ENCODE measurements at regions not wholly inside any gene's neighbourhood (a gene's known extent, or its start where the extent isn't known, plus 50 kb on each side); places are given as distances from the start of the nearest gene placed in this dataset.

GRCh38 chrX:104432321-104432720 is 133.7 kb upstream of the IL1RAPL2 start:
- Histone ChIP-seq H3K18ac (ENCODE audit: low read depth, low read length) (no peak overlapping the region), H4K5ac (ENCODE audit: low read depth, low read length) (no peak overlapping the region), H3K23ac (ENCODE audit: low read depth, low read length) (no peak overlapping the region), H4K91ac (ENCODE audit: insufficient read depth, low read depth, low read length) (no peak overlapping the region), H3K9me1 (ENCODE audit: insufficient read depth, low read length) (no peaks in the 10 kb centered on the region), H4K8ac (ENCODE audit: low read depth in 2 of 2, low read length in 2 of 2) (no peak overlapping the region), H3K9ac (ENCODE audit: low read depth, low read length) (no peak overlapping the region), H3K9me3 (ENCODE audit: control insufficient read depth, insufficient read depth, low read length) (no peaks in the 10 kb centered on the region), H2BK5ac (ENCODE audit: low read depth, low read length, poor library complexity, severe bottlenecking) (no peak overlapping the region), H3K79me1 (ENCODE audit: low read depth in 1 of 2, low read length in 2 of 2) (no peaks in the 10 kb centered on the region), H3K4me1 (ENCODE audit: control insufficient read depth, insufficient read depth, low read length) (no peaks in the 10 kb centered on the region), H3K14ac (replicated peaks; ENCODE audit: low read depth, low read length) (no peak overlapping the region), H3K27ac (ENCODE audit: insufficient read depth, low read length) (no peak overlapping the region), H2AK9ac (replicated peaks; ENCODE audit: low read depth, low read length, poor library complexity) (no peak overlapping the region), H2BK20ac (ENCODE audit: low read depth, low read length) (no peak overlapping the region), H2BK15ac (ENCODE audit: low read depth, low read length) (no peak overlapping the region), H4K20me1 (ENCODE audit: insufficient read depth, low read length) (no peaks in the 10 kb centered on the region), H3K4me3 (ENCODE audit: insufficient read depth, low read depth, low read length) (no peak overlapping the region), H3K27me3 (ENCODE audit: control insufficient read depth, insufficient read depth, low read length) (peaks cover 7% of the 10 kb centered on the region), H3K4ac (ENCODE audit: low read depth, low read length) (no peak overlapping the region), H2BK120ac (ENCODE audit: low read depth, low read length) (no peak overlapping the region), H3K56ac (ENCODE audit: extremely low read depth, insufficient read depth, low read length) (no peak overlapping the region), H3K36me3 (ENCODE audit: control insufficient read depth, insufficient read depth, low read length) (no peaks in the 10 kb centered on the region), H2AK5ac (ENCODE audit: low read depth, low read length) (no peak overlapping the region), H3K4me2 (ENCODE audit: low read depth, low read length) (no peak overlapping the region), H2AFZ (replicated peaks; ENCODE audit: low read length, poor library complexity) (no peak overlapping the region)
- TF ChIP-seq ELK1 (IDR thresholded peaks at IDR 0.05; ENCODE audit: borderline replicate concordance, low read depth, low read length) = no peak
- TF ChIP-seq SMC3 (IDR thresholded peaks at IDR 0.05; ENCODE audit: low read depth, low read length) = no peak
- TF ChIP-seq, protein P1, sequence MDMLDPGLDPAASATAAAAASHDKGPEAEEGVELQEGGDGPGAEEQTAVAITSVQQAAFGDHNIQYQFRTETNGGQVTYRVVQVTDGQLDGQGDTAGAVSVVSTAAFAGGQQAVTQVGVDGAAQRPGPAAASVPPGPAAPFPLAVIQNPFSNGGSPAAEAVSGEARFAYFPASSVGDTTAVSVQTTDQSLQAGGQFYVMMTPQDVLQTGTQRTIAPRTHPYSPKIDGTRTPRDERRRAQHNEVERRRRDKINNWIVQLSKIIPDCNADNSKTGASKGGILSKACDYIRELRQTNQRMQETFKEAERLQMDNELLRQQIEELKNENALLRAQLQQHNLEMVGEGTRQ (IDR thresholded peaks at IDR 0.05; ENCODE audit: low read depth, low read length) = no peak
- TF ChIP-seq RCOR1 (IDR thresholded peaks at IDR 0.05; ENCODE audit: insufficient replicate concordance, low read length) = no peak
- no peak for TF ChIP-seq FOS (IDR thresholded peaks at IDR 0.05; ENCODE audit: low read depth, low read length)
- no peak for TF ChIP-seq MAZ (IDR thresholded peaks at IDR 0.05; ENCODE audit: borderline replicate concordance, low read depth, low read length)
- no peak for TF ChIP-seq NFE2L2 (IDR thresholded peaks at IDR 0.05; ENCODE audit: low read depth, low read length)
- TF ChIP-seq, protein P2, sequence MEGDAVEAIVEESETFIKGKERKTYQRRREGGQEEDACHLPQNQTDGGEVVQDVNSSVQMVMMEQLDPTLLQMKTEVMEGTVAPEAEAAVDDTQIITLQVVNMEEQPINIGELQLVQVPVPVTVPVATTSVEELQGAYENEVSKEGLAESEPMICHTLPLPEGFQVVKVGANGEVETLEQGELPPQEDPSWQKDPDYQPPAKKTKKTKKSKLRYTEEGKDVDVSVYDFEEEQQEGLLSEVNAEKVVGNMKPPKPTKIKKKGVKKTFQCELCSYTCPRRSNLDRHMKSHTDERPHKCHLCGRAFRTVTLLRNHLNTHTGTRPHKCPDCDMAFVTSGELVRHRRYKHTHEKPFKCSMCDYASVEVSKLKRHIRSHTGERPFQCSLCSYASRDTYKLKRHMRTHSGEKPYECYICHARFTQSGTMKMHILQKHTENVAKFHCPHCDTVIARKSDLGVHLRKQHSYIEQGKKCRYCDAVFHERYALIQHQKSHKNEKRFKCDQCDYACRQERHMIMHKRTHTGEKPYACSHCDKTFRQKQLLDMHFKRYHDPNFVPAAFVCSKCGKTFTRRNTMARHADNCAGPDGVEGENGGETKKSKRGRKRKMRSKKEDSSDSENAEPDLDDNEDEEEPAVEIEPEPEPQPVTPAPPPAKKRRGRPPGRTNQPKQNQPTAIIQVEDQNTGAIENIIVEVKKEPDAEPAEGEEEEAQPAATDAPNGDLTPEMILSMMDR (conservative IDR thresholded peaks at IDR 0.05; ENCODE audit: low read depth, low read length) = no peak
- TF ChIP-seq MXI1 (IDR thresholded peaks at IDR 0.05; ENCODE audit: borderline replicate concordance, low read depth, low read length) = no peak
- no peak for TF ChIP-seq CEBPB (IDR thresholded peaks at IDR 0.05; ENCODE audit: low read depth, low read length)
- ChIA-PET POLR2A (ENCODE audit: unreplicated experiment) (no interaction called here), CTCF (no interaction called here)
- BruUV-seq (replicated peaks) = no TSS peak
- no peak for DNase-seq
- WGBS, 2 experiments (ENCODE audit: extremely low coverage in 2 of 2, insufficient read length in 1 of 2) = no CpG with 5 or more reads among the region's 3 CpGs
- in situ Hi-C loops (cut with MboI; ENCODE audit: low sequenced_read_pairs) (no loop called here), dilution Hi-C loops (cut with HindIII; ENCODE audit: low sequenced_read_pairs, unreplicated experiment) (no loop called here), intact Hi-C loops (cut with micrococcal nuclease) (no loop called here)
- no peak for ATAC-seq (ENCODE audit: low read depth)

Data from IMR-90 (cell line).